HepG2 (cell line): ENCODE measurements at regions not wholly inside any gene's neighbourhood (a gene's known extent, or its start where the extent isn't known, plus 50 kb on each side); places are given as distances from the start of the nearest gene placed in this dataset.

Source experiments
- ATAC-seq: fragments of 200-7000 bp; cut with Tn5 transposase; 3 replicates; pipeline ENCODE4 v1.9.1; 2020; ENCODE audit warnings: mild to moderate bottlenecking, moderate library complexity
- BruUV-seq: library from RNA; stranded (reverse); fragments of 400-500 nt; replicated peaks from 2 replicates; lab custom pipeline; 2021; lab: Mats Ljungman, UMichigan
- CTCF ChIA-PET: fragments of 300-600 bp; formaldehyde crosslinking; extraction: SDS; loops from one replicate; lab custom pipeline; 2021; ENCODE audit warnings: low total read pairs, inconsistent platforms, low intra/inter-chr PET ratio; lab: Yijun Ruan, JAX
- POLR2A ChIA-PET: fragments of 350-600 bp; sonication (Branson Sonifier 250); formaldehyde crosslinking; loops from one replicate; lab custom pipeline; 2020; ENCODE audit warnings: antibody characterized with exemption, inconsistent platforms; lab: Yijun Ruan, JAX
- DNase-seq: peaks from one replicate; pipeline ENCODE4 v3.0.0-alpha.2; 2015; ENCODE audit warnings: low spot score
- FAIRE-seq: peaks from 3 replicates; lab custom pipeline; 2011; peaks lifted over from hg19 to GRCh38; lab: Jason Lieb, UNC
- H2AFZ ChIP-seq: one replicate; pipeline ENCODE4 v1.6.1; 2011; ENCODE audit warnings: low read length, inconsistent platforms
- H3K27ac ChIP-seq: fragments of 300-600 bp; 3 replicates; pipeline ENCODE4 v1.8.0; 2011; ENCODE audit warnings: mixed run types, mild to moderate bottlenecking, mixed read lengths, low read length, inconsistent platforms; ENCODE audit not compliant: insufficient read depth; ENCODE audit errors: extremely low read length
- H3K27me3 ChIP-seq, 2 experiments: fragments of 200-600 bp in 1 of 2; 2 replicates in 1 of 2; 3 replicates in 1 of 2; pipeline versions ENCODE4 v1.6.0 to v1.8.0; 2011; ENCODE audit warnings: low read length in 2 of 2, mild to moderate bottlenecking in 2 of 2, moderate library complexity in 2 of 2, inconsistent platforms in 1 of 2; ENCODE audit not compliant: insufficient read depth in 2 of 2, control insufficient read depth in 1 of 2
- H3K36me3 ChIP-seq, 2 experiments: fragments of 200-600 bp in 1 of 2; replicated peaks in 1 of 2; 2 replicates in 1 of 2; 3 replicates in 1 of 2; pipeline versions ENCODE4 v1.5.1 to v1.8.0; 2011; ENCODE audit warnings: low read length in 2 of 2, inconsistent platforms in 1 of 2; ENCODE audit not compliant: insufficient read depth in 2 of 2, control insufficient read depth in 1 of 2
- H3K4me1 ChIP-seq: 2 replicates; pipeline ENCODE4 v1.5.1; 2012; ENCODE audit warnings: low read length, inconsistent platforms; ENCODE audit not compliant: insufficient read depth
- H3K4me2 ChIP-seq: 2 replicates; pipeline ENCODE4 v1.6.0; 2011; ENCODE audit warnings: low read depth, low read length, inconsistent platforms
- H3K4me3 ChIP-seq, 3 experiments: fragments of 200-600 bp in 1 of 3; sonication (generic), shearing (Covaris generic) in 1 of 3; replicated peaks in 1 of 3; 2 replicates each; pipeline ENCODE4 v1.5.1; 2011 to 2016; ENCODE audit warnings: low read length in 3 of 3, inconsistent platforms in 2 of 3, low read depth in 2 of 3, mild to moderate bottlenecking in 2 of 3, control low read depth in 1 of 3, mixed read lengths in 1 of 3; ENCODE audit not compliant: insufficient read depth in 1 of 3
- H3K79me2 ChIP-seq: one replicate; pipeline ENCODE4 v1.6.1; 2011; ENCODE audit warnings: low read length, inconsistent platforms; ENCODE audit not compliant: insufficient read depth
- H3K9ac ChIP-seq: 2 replicates; pipeline ENCODE4 v1.6.0; 2011; ENCODE audit warnings: mild to moderate bottlenecking, low read depth, low read length, inconsistent platforms; ENCODE audit not compliant: insufficient read depth
- H3K9me3 ChIP-seq: 2 replicates; pipeline ENCODE4 v1.5.1; 2012; ENCODE audit warnings: mild to moderate bottlenecking, low read length
- H4K20me1 ChIP-seq: 2 replicates; pipeline ENCODE4 v1.6.0; 2011; ENCODE audit warnings: inconsistent platforms, mild to moderate bottlenecking, low read length, moderate library complexity; ENCODE audit not compliant: insufficient read depth
- AKAP8 ChIP-seq: sonication (generic); formaldehyde crosslinking; IDR thresholded peaks from 2 replicates; pipeline ENCODE4 v1.5.1; 2020; ENCODE audit warnings: mild to moderate bottlenecking, missing genetic modification reagents
- NFYC ChIP-seq: IDR thresholded peaks from 2 replicates; pipeline ENCODE4 v1.6.1; 2016; ENCODE audit warnings: missing genetic modification reagents, missing compliant biosample characterization
- NR1H2 ChIP-seq: sonication (generic); formaldehyde crosslinking; IDR thresholded peaks from 2 replicates; pipeline ENCODE4 v1.8.1; 2022; ENCODE audit warnings: low read depth, missing genetic modification reagents, borderline replicate concordance
- PAX8 ChIP-seq: sonication (generic); formaldehyde crosslinking; IDR thresholded peaks from 2 replicates; pipeline ENCODE4 v1.8.0; 2022; ENCODE audit warnings: mild to moderate bottlenecking, missing genetic modification reagents, borderline replicate concordance
- PPARG ChIP-seq: conservative IDR thresholded peaks from 2 replicates; pipeline ENCODE4 v1.6.1; 2016; ENCODE audit warnings: missing biosample characterization, missing genetic modification reagents
- RBM22 ChIP-seq: fragments of 200-400 bp; formaldehyde crosslinking; optimal IDR thresholded peaks from 2 replicates; pipeline ENCODE3; 2017; ENCODE audit warnings: mild to moderate bottlenecking, low read length, moderate library complexity
- RFXANK ChIP-seq: IDR thresholded peaks from 2 replicates; pipeline ENCODE4 v1.6.1; 2016
- RXRB ChIP-seq: IDR thresholded peaks from 2 replicates; pipeline ENCODE4 v1.6.1; 2016; ENCODE audit warnings: borderline replicate concordance, missing genetic modification reagents, missing compliant biosample characterization
- SOX5 ChIP-seq: IDR thresholded peaks from 2 replicates; pipeline ENCODE4 v1.6.1; 2016; ENCODE audit warnings: borderline replicate concordance
- THAP9 ChIP-seq: sonication (generic); formaldehyde crosslinking; IDR thresholded peaks from 2 replicates; pipeline ENCODE4; 2020; ENCODE audit warnings: missing genetic modification reagents, mild to moderate bottlenecking, borderline replicate concordance
- TRIM24 ChIP-seq: sonication (generic); formaldehyde crosslinking; IDR thresholded peaks from 2 replicates; pipeline ENCODE4 v1.8.0; 2022; ENCODE audit warnings: mild to moderate bottlenecking, missing genetic modification reagents
- TSC22D2 ChIP-seq: sonication (generic); formaldehyde crosslinking; IDR thresholded peaks from 2 replicates; pipeline ENCODE4 v1.5.1; 2020; ENCODE audit warnings: missing genetic modification reagents, mild to moderate bottlenecking, borderline replicate concordance
- ZNF326 ChIP-seq: sonication (generic); formaldehyde crosslinking; IDR thresholded peaks from 2 replicates; pipeline ENCODE4 v1.4.0; 2020; ENCODE audit warnings: missing genetic modification reagents, borderline replicate concordance
- ZNF781 ChIP-seq: sonication (generic); formaldehyde crosslinking; IDR thresholded peaks from 2 replicates; pipeline ENCODE4 v1.5.1; 2020; ENCODE audit warnings: borderline replicate concordance, mild to moderate bottlenecking, missing genetic modification reagents; ENCODE audit errors: not compliant biosample characterization
- ZNF83 ChIP-seq: sonication (generic); formaldehyde crosslinking; IDR thresholded peaks from 2 replicates; pipeline ENCODE4 v1.4.0; 2020; ENCODE audit warnings: missing genetic modification reagents, mild to moderate bottlenecking, borderline replicate concordance
- ZNF883 ChIP-seq: sonication (generic); formaldehyde crosslinking; IDR thresholded peaks from 2 replicates; pipeline ENCODE4 v1.5.1; 2020; ENCODE audit warnings: mild to moderate bottlenecking, missing genetic modification reagents; ENCODE audit errors: not compliant biosample characterization
- ZSCAN22 ChIP-seq: sonication (generic); formaldehyde crosslinking; IDR thresholded peaks from 2 replicates; pipeline ENCODE4 v1.4.0; 2020; ENCODE audit warnings: mild to moderate bottlenecking, missing genetic modification reagents
- WGBS: methylation state at CpG from one replicate; pipeline ENCODE4 v1.1.6; 2017; ENCODE audit warnings: low lambda C conversion rate; 5-methylcytosine and 5-hydroxymethylcytosine counted together
- in situ Hi-C: cut with HindIII; loops from 2 replicates; pipeline ENCODE4 v1.10.0; 2017; ENCODE audit warnings: low pct_unique_long_range_greater_than_20kb; ENCODE audit not compliant: extremely low pct_ligation_motif_present
- intact Hi-C: fragments of 100-400 bp; cut with micrococcal nuclease; formaldehyde crosslinking; loops from one replicate; pipeline ENCODE4 v1.10.0; 2022; ENCODE audit not compliant: unreplicated experiment
- TF ChIP-seq, protein P1 (sequence below): sonication (generic); formaldehyde crosslinking; IDR thresholded peaks from 2 replicates; pipeline ENCODE4 v1.4.0; 2020; ENCODE audit warnings: missing genetic modification reagents

GRCh38 chr4:87716371-87717265 lies 66.5 kb downstream of the DMP1 start:
- H2AFZ ChIP-seq: no peak overlapping the region
- H3K9ac ChIP-seq: no peak overlapping the region
- H3K27me3 ChIP-seq: no peaks in the 10 kb centered on the region
- in situ Hi-C loops (no loop called here), intact Hi-C loops (no loop called here)
- H3K4me3 ChIP-seq: no peak overlapping the region
- FAIRE-seq (no peak), ATAC-seq (no peak), DNase-seq (no peak)
- H3K4me1 ChIP-seq: no peaks in the 10 kb centered on the region
- H3K4me2 ChIP-seq: no peak overlapping the region
- POLR2A ChIA-PET: no interaction called here
- no peaks in the 10 kb centered on the region for H4K20me1 ChIP-seq
- no TSS peak for BruUV-seq
- H3K79me2 ChIP-seq: no peaks in the 10 kb centered on the region
- H3K36me3 ChIP-seq: no peaks in the 10 kb centered on the region
- H3K27ac ChIP-seq: no peak overlapping the region
- 20% methylated on average over 5 of the region's 5 CpGs for WGBS
- CTCF ChIA-PET: no interaction called here
- no peaks in the 10 kb centered on the region for H3K9me3 ChIP-seq
- TF ChIP-seq TRIM24 (CRISPR knock-in tag): no peak
- no peak for TF ChIP-seq AKAP8 (CRISPR knock-in tag)
- TF ChIP-seq NFYC (CRISPR knock-in tag): no peak
- TF ChIP-seq SOX5: no peak
- no peak for TF ChIP-seq NR1H2 (CRISPR knock-in tag)
- no peak for TF ChIP-seq PAX8
- no peak for TF ChIP-seq RFXANK (CRISPR knock-in tag)
- TF ChIP-seq ZNF83 (CRISPR knock-in tag): no peak
- no peak for TF ChIP-seq ZNF883 (CRISPR knock-in tag)
- TF ChIP-seq ZNF326 (CRISPR knock-in tag): no peak
- no peak for TF ChIP-seq ZNF781 (CRISPR knock-in tag)
- TF ChIP-seq RXRB (CRISPR knock-in tag): no peak
- no peak for TF ChIP-seq RBM22
- no peak for TF ChIP-seq TSC22D2
- TF ChIP-seq, protein P1, sequence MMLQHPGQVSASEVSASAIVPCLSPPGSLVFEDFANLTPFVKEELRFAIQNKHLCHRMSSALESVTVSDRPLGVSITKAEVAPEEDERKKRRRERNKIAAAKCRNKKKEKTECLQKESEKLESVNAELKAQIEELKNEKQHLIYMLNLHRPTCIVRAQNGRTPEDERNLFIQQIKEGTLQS (CRISPR knock-in tag): no peak
- TF ChIP-seq PPARG (CRISPR knock-in tag): no peak
- no peak for TF ChIP-seq THAP9 (CRISPR knock-in tag)
- no peak for TF ChIP-seq ZSCAN22 (CRISPR knock-in tag)
